SK-N-SH treated with all-trans-retinoic acid at 6 μM for 48 hours (cell line): ENCODE measurements at regions not wholly inside any gene's neighbourhood (a gene's known extent, or its start where the extent isn't known, plus 50 kb on each side); places are given as distances from the start of the nearest gene placed in this dataset.

ENCODE experiments used
- ISL1 ChIP-seq: fragments of 250-450 bp; sonication (Bioruptor Pico); IDR thresholded peaks from 2 replicates; pipeline ENCODE4 v2.1.2; 2022; ENCODE audit warnings: mild to moderate bottlenecking, moderate library complexity
- PPARA ChIP-seq: fragments of 250-450 bp; sonication (Bioruptor Pico); IDR thresholded peaks from 2 replicates; pipeline ENCODE4 v1.5.0; 2020; ENCODE audit warnings: mild to moderate bottlenecking, borderline replicate concordance
- RARB ChIP-seq: fragments of 250-450 bp; sonication (Bioruptor Pico); IDR thresholded peaks from 2 replicates; pipeline ENCODE4 v1.8.0; 2021; ENCODE audit warnings: mild to moderate bottlenecking, moderate library complexity
- TCF4 ChIP-seq: fragments of 250-450 bp; sonication (Bioruptor Pico); IDR thresholded peaks from 2 replicates; pipeline ENCODE4 v1.8.0; 2021; ENCODE audit warnings: mild to moderate bottlenecking, moderate library complexity, borderline replicate concordance
- TOX ChIP-seq: fragments of 250-450 bp; sonication (Bioruptor Pico); IDR thresholded peaks from 2 replicates; pipeline ENCODE4 v1.8.0; 2021; ENCODE audit warnings: mild to moderate bottlenecking, moderate library complexity, borderline replicate concordance
- ZC3H10 ChIP-seq: fragments of 250-450 bp; sonication (Bioruptor Pico); IDR thresholded peaks from 2 replicates; pipeline ENCODE4 v1.5.1; 2021; ENCODE audit warnings: mild to moderate bottlenecking, moderate library complexity
- ZFP3 ChIP-seq: fragments of 250-450 bp; sonication (Bioruptor Pico); IDR thresholded peaks from 2 replicates; pipeline ENCODE4 v1.5.0; 2020; ENCODE audit warnings: mild to moderate bottlenecking, moderate library complexity
- ZFP30 ChIP-seq: fragments of 450-650 bp; formaldehyde crosslinking; IDR thresholded peaks from 2 replicates; pipeline ENCODE4 v1.5.0; 2022; ENCODE audit warnings: mild to moderate bottlenecking, moderate library complexity
- ZNF70 ChIP-seq: fragments of 450-650 bp; formaldehyde crosslinking; IDR thresholded peaks from 2 replicates; pipeline ENCODE4 v1.5.0; 2020; ENCODE audit warnings: mild to moderate bottlenecking, moderate library complexity
- ZNF8 ChIP-seq: fragments of 450-650 bp; formaldehyde crosslinking; IDR thresholded peaks from 2 replicates; pipeline ENCODE4 v1.5.0; 2020; ENCODE audit warnings: mild to moderate bottlenecking, moderate library complexity
- TF ChIP-seq, protein P1 (sequence below): fragments of 250-450 bp; sonication (Bioruptor Pico); IDR thresholded peaks from 2 replicates; pipeline ENCODE4 v1.8.0; 2021; ENCODE audit warnings: low read depth, mild to moderate bottlenecking, moderate library complexity, borderline replicate concordance
- TF ChIP-seq, protein P2 (sequence below): fragments of 250-450 bp; sonication (Bioruptor Pico); IDR thresholded peaks from 2 replicates; pipeline ENCODE4 v1.5.1; 2020; ENCODE audit warnings: low read depth, mild to moderate bottlenecking, moderate library complexity
- TF ChIP-seq, protein P3 (sequence below): fragments of 250-450 bp; sonication (Bioruptor Pico); IDR thresholded peaks from 2 replicates; pipeline ENCODE4 v1.5.1; 2021; ENCODE audit warnings: mild to moderate bottlenecking, moderate library complexity
- TF ChIP-seq, protein P4 (sequence below): fragments of 250-450 bp; sonication (Bioruptor Pico); IDR thresholded peaks from 2 replicates; pipeline ENCODE4 v1.8.0; 2020; ENCODE audit warnings: mild to moderate bottlenecking, moderate library complexity, borderline replicate concordance

DNA sequence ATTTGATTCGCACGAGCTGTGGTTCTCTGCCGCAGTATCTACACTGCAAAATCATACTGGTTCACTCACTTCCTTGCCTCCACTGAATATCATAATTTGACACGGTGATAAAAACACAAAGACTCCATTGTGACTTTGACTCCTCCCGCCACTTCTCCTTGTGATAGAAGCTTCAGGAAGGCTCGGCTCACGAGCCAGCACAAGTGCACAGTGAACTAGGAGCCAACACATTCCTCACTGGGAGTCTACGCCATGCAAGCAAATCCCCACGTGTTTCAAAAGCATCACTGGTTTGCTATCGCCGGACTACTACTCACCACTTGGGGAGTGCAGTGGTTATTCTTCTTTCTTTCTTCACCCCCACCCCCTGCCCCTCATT lies 293.3 kb upstream of the PARD3B start:
- TF ChIP-seq, protein P1, sequence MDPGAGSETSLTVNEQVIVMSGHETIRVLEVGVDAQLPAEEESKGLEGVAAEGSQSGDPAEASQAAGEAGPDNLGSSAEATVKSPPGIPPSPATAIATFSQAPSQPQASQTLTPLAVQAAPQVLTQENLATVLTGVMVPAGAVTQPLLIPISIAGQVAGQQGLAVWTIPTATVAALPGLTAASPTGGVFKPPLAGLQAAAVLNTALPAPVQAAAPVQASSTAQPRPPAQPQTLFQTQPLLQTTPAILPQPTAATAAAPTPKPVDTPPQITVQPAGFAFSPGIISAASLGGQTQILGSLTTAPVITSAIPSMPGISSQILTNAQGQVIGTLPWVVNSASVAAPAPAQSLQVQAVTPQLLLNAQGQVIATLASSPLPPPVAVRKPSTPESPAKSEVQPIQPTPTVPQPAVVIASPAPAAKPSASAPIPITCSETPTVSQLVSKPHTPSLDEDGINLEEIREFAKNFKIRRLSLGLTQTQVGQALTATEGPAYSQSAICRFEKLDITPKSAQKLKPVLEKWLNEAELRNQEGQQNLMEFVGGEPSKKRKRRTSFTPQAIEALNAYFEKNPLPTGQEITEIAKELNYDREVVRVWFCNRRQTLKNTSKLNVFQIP (CRISPR knock-in tag), result no peak
- TF ChIP-seq ZFP30 (no peak), ZC3H10 (CRISPR knock-in tag) (no peak), ZNF8 (CRISPR knock-in tag) (no peak), ZFP3 (no peak), TOX (CRISPR knock-in tag) (no peak), ZNF70 (CRISPR knock-in tag) (no peak), RARB (CRISPR knock-in tag) (no peak), PPARA (CRISPR knock-in tag) (no peak), TCF4 (CRISPR knock-in tag) (no peak), ISL1 (no peak)
- TF ChIP-seq, protein P2, sequence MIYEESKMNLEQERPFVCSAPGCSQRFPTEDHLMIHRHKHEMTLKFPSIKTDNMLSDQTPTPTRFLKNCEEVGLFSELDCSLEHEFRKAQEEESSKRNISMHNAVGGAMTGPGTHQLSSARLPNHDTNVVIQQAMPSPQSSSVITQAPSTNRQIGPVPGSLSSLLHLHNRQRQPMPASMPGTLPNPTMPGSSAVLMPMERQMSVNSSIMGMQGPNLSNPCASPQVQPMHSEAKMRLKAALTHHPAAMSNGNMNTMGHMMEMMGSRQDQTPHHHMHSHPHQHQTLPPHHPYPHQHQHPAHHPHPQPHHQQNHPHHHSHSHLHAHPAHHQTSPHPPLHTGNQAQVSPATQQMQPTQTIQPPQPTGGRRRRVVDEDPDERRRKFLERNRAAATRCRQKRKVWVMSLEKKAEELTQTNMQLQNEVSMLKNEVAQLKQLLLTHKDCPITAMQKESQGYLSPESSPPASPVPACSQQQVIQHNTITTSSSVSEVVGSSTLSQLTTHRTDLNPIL (CRISPR knock-in tag), result no peak
- TF ChIP-seq, protein P3, sequence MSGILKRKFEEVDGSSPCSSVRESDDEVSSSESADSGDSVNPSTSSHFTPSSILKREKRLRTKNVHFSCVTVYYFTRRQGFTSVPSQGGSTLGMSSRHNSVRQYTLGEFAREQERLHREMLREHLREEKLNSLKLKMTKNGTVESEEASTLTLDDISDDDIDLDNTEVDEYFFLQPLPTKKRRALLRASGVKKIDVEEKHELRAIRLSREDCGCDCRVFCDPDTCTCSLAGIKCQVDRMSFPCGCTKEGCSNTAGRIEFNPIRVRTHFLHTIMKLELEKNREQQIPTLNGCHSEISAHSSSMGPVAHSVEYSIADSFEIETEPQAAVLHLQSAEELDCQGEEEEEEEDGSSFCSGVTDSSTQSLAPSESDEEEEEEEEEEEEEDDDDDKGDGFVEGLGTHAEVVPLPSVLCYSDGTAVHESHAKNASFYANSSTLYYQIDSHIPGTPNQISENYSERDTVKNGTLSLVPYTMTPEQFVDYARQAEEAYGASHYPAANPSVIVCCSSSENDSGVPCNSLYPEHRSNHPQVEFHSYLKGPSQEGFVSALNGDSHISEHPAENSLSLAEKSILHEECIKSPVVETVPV (CRISPR knock-in tag), result no peak
- TF ChIP-seq, protein P4, sequence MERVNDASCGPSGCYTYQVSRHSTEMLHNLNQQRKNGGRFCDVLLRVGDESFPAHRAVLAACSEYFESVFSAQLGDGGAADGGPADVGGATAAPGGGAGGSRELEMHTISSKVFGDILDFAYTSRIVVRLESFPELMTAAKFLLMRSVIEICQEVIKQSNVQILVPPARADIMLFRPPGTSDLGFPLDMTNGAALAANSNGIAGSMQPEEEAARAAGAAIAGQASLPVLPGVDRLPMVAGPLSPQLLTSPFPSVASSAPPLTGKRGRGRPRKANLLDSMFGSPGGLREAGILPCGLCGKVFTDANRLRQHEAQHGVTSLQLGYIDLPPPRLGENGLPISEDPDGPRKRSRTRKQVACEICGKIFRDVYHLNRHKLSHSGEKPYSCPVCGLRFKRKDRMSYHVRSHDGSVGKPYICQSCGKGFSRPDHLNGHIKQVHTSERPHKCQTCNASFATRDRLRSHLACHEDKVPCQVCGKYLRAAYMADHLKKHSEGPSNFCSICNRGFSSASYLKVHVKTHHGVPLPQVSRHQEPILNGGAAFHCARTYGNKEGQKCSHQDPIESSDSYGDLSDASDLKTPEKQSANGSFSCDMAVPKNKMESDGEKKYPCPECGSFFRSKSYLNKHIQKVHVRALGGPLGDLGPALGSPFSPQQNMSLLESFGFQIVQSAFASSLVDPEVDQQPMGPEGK (CRISPR knock-in tag), result no peak
